Neural progenitor cell (in vitro differentiated cells): ENCODE measurements at regions not wholly inside any gene's neighbourhood (a gene's known extent, or its start where the extent isn't known, plus 50 kb on each side); places are given as distances from the start of the nearest gene placed in this dataset.

ENCODE experiments used
- EZH2 ChIP-seq: fragments of 200-600 bp; sonication (generic); IDR thresholded peaks from 2 replicates; pipeline ENCODE4 v1.6.1; 2017; ENCODE audit warnings: antibody characterized with exemption, mild to moderate bottlenecking, moderate library complexity
- EZH2phosphoT487 ChIP-seq: fragments of 200-600 bp; sonication (generic); IDR thresholded peaks from 2 replicates; pipeline ENCODE4 v1.6.1; 2017; ENCODE audit warnings: antibody characterized with exemption
- TF ChIP-seq, protein P1 (sequence below): fragments of 200-600 bp; sonication (generic); IDR thresholded peaks from 2 replicates; pipeline ENCODE4 v1.5.1; 2017; ENCODE audit warnings: antibody characterized with exemption, mild to moderate bottlenecking

DNA sequence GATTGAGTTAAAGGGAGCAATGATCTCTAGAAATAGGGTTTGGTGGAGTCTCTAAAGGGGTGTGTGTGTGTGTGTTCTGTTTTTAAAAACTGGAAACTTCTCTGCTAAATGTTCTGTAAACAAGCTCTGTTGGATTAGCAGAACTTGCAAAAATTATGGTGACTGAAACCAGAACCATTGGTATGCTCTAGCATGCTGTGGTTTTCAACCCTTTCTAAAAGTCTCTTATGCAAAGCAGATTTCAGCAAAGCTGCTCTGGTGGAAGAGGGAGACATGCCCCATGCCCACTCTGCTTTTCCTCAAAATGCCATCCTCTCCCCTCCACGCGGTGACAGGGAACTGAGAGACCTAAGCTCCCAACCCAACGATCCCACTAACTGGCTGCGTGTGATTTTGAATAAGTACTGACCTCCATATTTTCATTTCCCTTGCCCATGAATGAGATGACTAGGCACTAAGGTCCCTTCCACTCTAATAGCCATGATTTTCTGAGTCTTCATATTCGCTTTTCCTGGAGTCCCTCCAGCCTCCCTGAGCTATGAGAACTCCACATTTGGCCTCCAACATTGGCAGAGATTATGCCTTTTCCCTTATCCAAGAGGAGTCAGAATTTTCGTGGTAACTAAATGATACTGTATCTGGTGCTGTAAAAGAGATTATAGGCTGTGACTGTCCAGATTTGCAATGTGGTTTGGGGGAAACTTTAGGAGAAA is 117.3 kb upstream of the PALS2 start:
- TF ChIP-seq, protein P1, sequence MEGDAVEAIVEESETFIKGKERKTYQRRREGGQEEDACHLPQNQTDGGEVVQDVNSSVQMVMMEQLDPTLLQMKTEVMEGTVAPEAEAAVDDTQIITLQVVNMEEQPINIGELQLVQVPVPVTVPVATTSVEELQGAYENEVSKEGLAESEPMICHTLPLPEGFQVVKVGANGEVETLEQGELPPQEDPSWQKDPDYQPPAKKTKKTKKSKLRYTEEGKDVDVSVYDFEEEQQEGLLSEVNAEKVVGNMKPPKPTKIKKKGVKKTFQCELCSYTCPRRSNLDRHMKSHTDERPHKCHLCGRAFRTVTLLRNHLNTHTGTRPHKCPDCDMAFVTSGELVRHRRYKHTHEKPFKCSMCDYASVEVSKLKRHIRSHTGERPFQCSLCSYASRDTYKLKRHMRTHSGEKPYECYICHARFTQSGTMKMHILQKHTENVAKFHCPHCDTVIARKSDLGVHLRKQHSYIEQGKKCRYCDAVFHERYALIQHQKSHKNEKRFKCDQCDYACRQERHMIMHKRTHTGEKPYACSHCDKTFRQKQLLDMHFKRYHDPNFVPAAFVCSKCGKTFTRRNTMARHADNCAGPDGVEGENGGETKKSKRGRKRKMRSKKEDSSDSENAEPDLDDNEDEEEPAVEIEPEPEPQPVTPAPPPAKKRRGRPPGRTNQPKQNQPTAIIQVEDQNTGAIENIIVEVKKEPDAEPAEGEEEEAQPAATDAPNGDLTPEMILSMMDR, result no peak
- TF ChIP-seq EZH2, result no peak
- TF ChIP-seq EZH2phosphoT487, result no peak
